ENCODE measurements at regions not wholly inside any gene's neighbourhood (a gene's known extent, or its start where the extent isn't known, plus 50 kb on each side); places are given as distances from the start of the nearest gene placed in this dataset.

GRCh38 chr9:80622508-80622907, 1050.7 kb downstream of the TLE4 start:
- Histone ChIP-seq H3K27ac (no peak overlapping the region), H3K27me3 (no peaks in the 10 kb centered on the region), H3K4me2 (no peak overlapping the region), H4K20me1 (ENCODE audit: insufficient read depth, poor library complexity, severe bottlenecking) (no peaks in the 10 kb centered on the region), H3K79me2 (no peaks in the 10 kb centered on the region), H3K9me3 (ENCODE audit: low read depth) (no peaks in the 10 kb centered on the region), H3K4me1 (ENCODE audit: insufficient read depth) (no peaks in the 10 kb centered on the region), H2AFZ (no peak overlapping the region), H3K36me3 (replicated peaks; ENCODE audit: insufficient read depth, low read depth) (no peaks in the 10 kb centered on the region), H3K4me3 (no peak overlapping the region), H3K9me2 (replicated peaks; ENCODE audit: insufficient read depth) (no peaks in the 10 kb centered on the region)
- no peak for DNase-seq (ENCODE audit: low spot score)
- TF ChIP-seq EZH2phosphoT487 (IDR thresholded peaks at IDR 0.05; ENCODE audit: low read depth, severe bottlenecking, unreplicated experiment), result no peak
- no peak for TF ChIP-seq CTCF (IDR thresholded peaks at IDR 0.05; ENCODE audit: poor library complexity)
- no peak for TF ChIP-seq EZH2 (IDR thresholded peaks at IDR 0.05; ENCODE audit: borderline replicate concordance)
- 85% methylated on average over 1 of the region's 1 CpG for WGBS (ENCODE audit: low lambda C conversion rate, missing lambda C conversion rate)

- Histone ChIP-seq H3K79me2 (no peaks in the 10 kb centered on the region), H3K36me3 (replicated peaks; ENCODE audit: insufficient read depth, low read depth) (no peaks in the 10 kb centered on the region), H4K20me1 (ENCODE audit: insufficient read depth, poor library complexity, severe bottlenecking) (no peaks in the 10 kb centered on the region), H3K4me2 (no peak overlapping the region), H3K27ac (no peak overlapping the region), H2AFZ (no peak overlapping the region), H3K4me3 (no peak overlapping the region), H3K27me3 (no peaks in the 10 kb centered on the region), H3K9me3 (ENCODE audit: low read depth) (no peaks in the 10 kb centered on the region), H3K9me2 (replicated peaks; ENCODE audit: insufficient read depth) (no peaks in the 10 kb centered on the region), H3K4me1 (ENCODE audit: insufficient read depth) (no peaks in the 10 kb centered on the region)
- no peak for TF ChIP-seq EZH2phosphoT487 (IDR thresholded peaks at IDR 0.05; ENCODE audit: low read depth, severe bottlenecking, unreplicated experiment)
- no peak for TF ChIP-seq CTCF (IDR thresholded peaks at IDR 0.05; ENCODE audit: poor library complexity)
- TF ChIP-seq EZH2 (IDR thresholded peaks at IDR 0.05; ENCODE audit: borderline replicate concordance), result no peak
- DNase-seq (ENCODE audit: low spot score), result no peak
- WGBS (ENCODE audit: low lambda C conversion rate, missing lambda C conversion rate), result 10% methylated on average over 3 of the region's 3 CpGs
These were observed 1047.6 kb downstream of the TLE4 start for GRCh38 chr9:80619356-80619755.

- Histone ChIP-seq H3K9me3 (ENCODE audit: low read depth) (no peaks in the 10 kb centered on the region), H3K9me2 (replicated peaks; ENCODE audit: insufficient read depth) (no peaks in the 10 kb centered on the region), H4K20me1 (ENCODE audit: insufficient read depth, poor library complexity, severe bottlenecking) (no peaks in the 10 kb centered on the region), H3K27ac (no peak overlapping the region), H3K4me3 (no peak overlapping the region), H3K4me1 (ENCODE audit: insufficient read depth) (no peaks in the 10 kb centered on the region), H3K36me3 (replicated peaks; ENCODE audit: insufficient read depth, low read depth) (no peaks in the 10 kb centered on the region), H3K79me2 (no peaks in the 10 kb centered on the region), H3K4me2 (no peak overlapping the region), H2AFZ (no peak overlapping the region), H3K27me3 (no peaks in the 10 kb centered on the region)
- no peak for TF ChIP-seq EZH2phosphoT487 (IDR thresholded peaks at IDR 0.05; ENCODE audit: low read depth, severe bottlenecking, unreplicated experiment)
- no peak for TF ChIP-seq CTCF (IDR thresholded peaks at IDR 0.05; ENCODE audit: poor library complexity)
- TF ChIP-seq EZH2 (IDR thresholded peaks at IDR 0.05; ENCODE audit: borderline replicate concordance), result no peak
- 73% methylated on average over 4 of the region's 4 CpGs for WGBS (ENCODE audit: low lambda C conversion rate, missing lambda C conversion rate)
- DNase-seq (ENCODE audit: low spot score), result no peak
These were observed 1044.2 kb downstream of the TLE4 start for GRCh38 chr9:80615964-80616363.

- Histone ChIP-seq H4K20me1 (ENCODE audit: insufficient read depth, poor library complexity, severe bottlenecking) (no peaks in the 10 kb centered on the region), H3K36me3 (replicated peaks; ENCODE audit: insufficient read depth, low read depth) (no peaks in the 10 kb centered on the region), H3K79me2 (no peaks in the 10 kb centered on the region), H3K27me3 (no peaks in the 10 kb centered on the region), H2AFZ (no peak overlapping the region), H3K4me1 (ENCODE audit: insufficient read depth) (no peaks in the 10 kb centered on the region), H3K4me2 (no peak overlapping the region), H3K9me2 (replicated peaks; ENCODE audit: insufficient read depth) (no peaks in the 10 kb centered on the region), H3K9me3 (ENCODE audit: low read depth) (no peaks in the 10 kb centered on the region), H3K27ac (no peak overlapping the region), H3K4me3 (no peak overlapping the region)
- 60% methylated on average over 3 of the region's 3 CpGs for WGBS (ENCODE audit: low lambda C conversion rate, missing lambda C conversion rate)
- DNase-seq (ENCODE audit: low spot score), result no peak
- TF ChIP-seq EZH2phosphoT487 (IDR thresholded peaks at IDR 0.05; ENCODE audit: low read depth, severe bottlenecking, unreplicated experiment), result no peak
- TF ChIP-seq CTCF (IDR thresholded peaks at IDR 0.05; ENCODE audit: poor library complexity), result no peak
- TF ChIP-seq EZH2 (IDR thresholded peaks at IDR 0.05; ENCODE audit: borderline replicate concordance), result no peak
These were observed 1034.0 kb downstream of the TLE4 start for GRCh38 chr9:80605793-80606192.

All from hepatocyte (in vitro differentiated cells).